Calu3 (cell line): ENCODE measurements at regions not wholly inside any gene's neighbourhood (a gene's known extent, or its start where the extent isn't known, plus 50 kb on each side); places are given as distances from the start of the nearest gene placed in this dataset.

Experiments
- BruUV-seq: library from RNA; stranded (reverse); fragments of 400-500 nt; replicated peaks from 2 replicates; lab custom pipeline; 2021; lab: Mats Ljungman, UMichigan
- CTCF ChIA-PET: fragments of 300-600 bp; sonication (Branson Sonifier 250); formaldehyde crosslinking; loops from one replicate; lab custom pipeline; 2022; ENCODE audit warnings: antibody characterized with exemption; lab: Charles Lee
- DNase-seq: peaks from one replicate; pipeline ENCODE4 v3.0.0; 2022
- H3K27ac Mint-ChIP-seq: one replicate; pipeline ENCODE4 v1.8.0; 2022; ENCODE audit warnings: mixed read lengths; ENCODE audit not compliant: unreplicated experiment
- H3K27me3 Mint-ChIP-seq: one replicate; pipeline ENCODE4 v1.8.0; 2022; ENCODE audit warnings: mixed read lengths; ENCODE audit not compliant: unreplicated experiment
- H3K36me3 Mint-ChIP-seq: one replicate; pipeline ENCODE4 v1.8.0; 2022; ENCODE audit warnings: mild to moderate bottlenecking, moderate library complexity, mixed read lengths; ENCODE audit not compliant: insufficient read depth, unreplicated experiment
- H3K4me1 Mint-ChIP-seq: one replicate; pipeline ENCODE4 v1.8.0; 2022; ENCODE audit warnings: mild to moderate bottlenecking, low read depth, mixed read lengths; ENCODE audit not compliant: unreplicated experiment
- H3K4me3 Mint-ChIP-seq: one replicate; pipeline ENCODE4 v1.8.0; 2022; ENCODE audit warnings: mild to moderate bottlenecking, low read depth, moderate library complexity, mixed read lengths; ENCODE audit not compliant: unreplicated experiment
- H3K9me3 Mint-ChIP-seq: one replicate; pipeline ENCODE4 v1.8.0; 2022; ENCODE audit warnings: low read depth, mixed read lengths; ENCODE audit not compliant: unreplicated experiment
- intact Hi-C: fragments of 100-400 bp; cut with micrococcal nuclease; formaldehyde crosslinking; loops from one replicate; pipeline ENCODE4 v1.10.0; 2022; ENCODE audit not compliant: unreplicated experiment
- TF ChIP-seq, protein P1 (sequence below): fragments of 200-600 bp; IDR thresholded peaks from one replicate; pipeline ENCODE4 v1.8.0; 2022; ENCODE audit warnings: antibody characterized with exemption; ENCODE audit not compliant: unreplicated experiment

DNA sequence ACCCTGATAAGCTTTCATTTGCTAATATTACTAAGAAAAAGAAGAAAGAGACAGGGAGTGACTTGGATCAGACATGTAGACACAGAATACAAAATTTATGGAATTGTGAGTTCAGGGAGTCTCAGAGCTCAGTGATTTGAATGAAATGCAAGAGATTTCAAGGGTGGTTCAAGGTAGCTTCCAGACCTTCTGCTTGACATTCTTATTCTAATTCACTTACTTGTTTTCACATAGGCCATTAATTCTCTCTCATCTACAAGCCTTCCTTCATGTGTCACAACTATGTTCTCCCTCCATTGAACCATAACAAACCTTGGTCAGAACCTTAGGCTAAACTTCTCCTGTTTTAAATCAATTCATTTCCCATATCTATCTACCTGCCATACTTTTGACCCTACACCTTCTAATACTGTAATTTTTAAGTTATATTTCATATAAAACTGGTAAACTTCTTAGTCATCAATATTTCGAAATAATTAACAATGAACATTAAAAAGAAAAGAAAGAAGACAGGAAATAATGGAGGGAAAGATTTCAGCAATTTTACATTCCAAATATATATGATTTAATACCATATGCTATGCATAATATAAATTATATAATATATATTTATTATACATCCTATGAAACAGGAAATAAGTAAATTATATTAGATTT, 139.2 kb upstream of the PDE1A start:
- H3K9me3 Mint-ChIP-seq, result no peaks in the 10 kb centered on the region
- CTCF ChIA-PET, result no interaction called here
- intact Hi-C loops, result no loop called here
- TF ChIP-seq, protein P1, sequence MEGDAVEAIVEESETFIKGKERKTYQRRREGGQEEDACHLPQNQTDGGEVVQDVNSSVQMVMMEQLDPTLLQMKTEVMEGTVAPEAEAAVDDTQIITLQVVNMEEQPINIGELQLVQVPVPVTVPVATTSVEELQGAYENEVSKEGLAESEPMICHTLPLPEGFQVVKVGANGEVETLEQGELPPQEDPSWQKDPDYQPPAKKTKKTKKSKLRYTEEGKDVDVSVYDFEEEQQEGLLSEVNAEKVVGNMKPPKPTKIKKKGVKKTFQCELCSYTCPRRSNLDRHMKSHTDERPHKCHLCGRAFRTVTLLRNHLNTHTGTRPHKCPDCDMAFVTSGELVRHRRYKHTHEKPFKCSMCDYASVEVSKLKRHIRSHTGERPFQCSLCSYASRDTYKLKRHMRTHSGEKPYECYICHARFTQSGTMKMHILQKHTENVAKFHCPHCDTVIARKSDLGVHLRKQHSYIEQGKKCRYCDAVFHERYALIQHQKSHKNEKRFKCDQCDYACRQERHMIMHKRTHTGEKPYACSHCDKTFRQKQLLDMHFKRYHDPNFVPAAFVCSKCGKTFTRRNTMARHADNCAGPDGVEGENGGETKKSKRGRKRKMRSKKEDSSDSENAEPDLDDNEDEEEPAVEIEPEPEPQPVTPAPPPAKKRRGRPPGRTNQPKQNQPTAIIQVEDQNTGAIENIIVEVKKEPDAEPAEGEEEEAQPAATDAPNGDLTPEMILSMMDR, result no peak
- H3K4me3 Mint-ChIP-seq, result no peak overlapping the region
- no peaks in the 10 kb centered on the region for H3K27me3 Mint-ChIP-seq
- no peak for DNase-seq
- BruUV-seq, result no TSS peak
- H3K27ac Mint-ChIP-seq, result no peak overlapping the region
- H3K4me1 Mint-ChIP-seq, result no peaks in the 10 kb centered on the region
- H3K36me3 Mint-ChIP-seq, result no peaks in the 10 kb centered on the region

DNA sequence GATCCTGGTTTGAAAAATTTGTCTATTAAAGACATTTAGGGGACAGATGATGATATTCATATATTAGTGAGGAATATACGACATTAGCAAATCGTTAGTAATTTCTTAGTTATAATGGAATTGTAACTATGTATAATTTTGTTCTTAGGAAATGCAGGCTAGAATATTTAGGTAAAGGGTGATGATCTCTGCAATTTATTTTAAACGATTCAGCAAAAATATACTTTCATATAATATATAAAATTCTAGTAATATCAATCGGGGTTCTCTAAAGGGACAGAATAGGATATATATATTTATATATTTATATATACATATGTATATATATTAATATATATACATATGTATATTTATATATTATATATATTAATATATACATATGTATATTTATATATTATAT, 142.5 kb upstream of the DNAJC10 start:
- no TSS peak for BruUV-seq
- Mint-ChIP-seq H3K36me3 (no peaks in the 10 kb centered on the region), H3K9me3 (no peaks in the 10 kb centered on the region), H3K4me1 (no peaks in the 10 kb centered on the region), H3K27ac (no peak overlapping the region), H3K4me3 (no peak overlapping the region), H3K27me3 (no peaks in the 10 kb centered on the region)
- DNase-seq, result no peak
- TF ChIP-seq, protein P1, result no peak
- CTCF ChIA-PET, result no interaction called here
- intact Hi-C loops, result no loop called here

DNA sequence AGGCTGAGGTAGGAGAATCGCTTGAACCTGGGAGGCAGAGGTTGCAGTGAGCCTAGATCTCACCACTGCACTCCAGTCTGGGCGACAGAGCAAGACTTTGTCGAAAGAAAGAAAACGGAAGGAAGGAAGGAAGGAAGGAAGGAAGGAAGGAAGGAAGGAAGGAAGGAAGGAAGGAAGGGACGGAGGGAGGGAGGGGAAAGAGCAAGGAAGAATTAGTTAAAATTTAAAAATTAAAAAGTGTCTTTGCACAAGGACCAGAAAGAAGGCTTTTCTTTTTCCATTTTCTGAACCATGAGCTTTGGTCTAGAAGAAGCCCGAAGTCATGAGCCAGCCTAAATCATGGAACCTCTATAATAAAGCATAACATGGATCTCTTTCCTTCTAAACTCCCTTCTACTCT, 138.2 kb upstream of the DNAJC10 start:
- no peaks in the 10 kb centered on the region for H3K4me1 Mint-ChIP-seq
- H3K4me3 Mint-ChIP-seq, result no peak overlapping the region
- no peaks in the 10 kb centered on the region for H3K27me3 Mint-ChIP-seq
- TF ChIP-seq, protein P1, result no peak
- H3K9me3 Mint-ChIP-seq, result no peaks in the 10 kb centered on the region
- no peak for DNase-seq
- H3K27ac Mint-ChIP-seq, result no peak overlapping the region
- no TSS peak for BruUV-seq
- CTCF ChIA-PET, result interaction anchor here (0.7 kb wide), 1 partner anchor 348 kb away, joined by 3 read pairs; no protein-coding TSS in a partner anchor
- no peaks in the 10 kb centered on the region for H3K36me3 Mint-ChIP-seq
- intact Hi-C loops, result no loop called here

DNA sequence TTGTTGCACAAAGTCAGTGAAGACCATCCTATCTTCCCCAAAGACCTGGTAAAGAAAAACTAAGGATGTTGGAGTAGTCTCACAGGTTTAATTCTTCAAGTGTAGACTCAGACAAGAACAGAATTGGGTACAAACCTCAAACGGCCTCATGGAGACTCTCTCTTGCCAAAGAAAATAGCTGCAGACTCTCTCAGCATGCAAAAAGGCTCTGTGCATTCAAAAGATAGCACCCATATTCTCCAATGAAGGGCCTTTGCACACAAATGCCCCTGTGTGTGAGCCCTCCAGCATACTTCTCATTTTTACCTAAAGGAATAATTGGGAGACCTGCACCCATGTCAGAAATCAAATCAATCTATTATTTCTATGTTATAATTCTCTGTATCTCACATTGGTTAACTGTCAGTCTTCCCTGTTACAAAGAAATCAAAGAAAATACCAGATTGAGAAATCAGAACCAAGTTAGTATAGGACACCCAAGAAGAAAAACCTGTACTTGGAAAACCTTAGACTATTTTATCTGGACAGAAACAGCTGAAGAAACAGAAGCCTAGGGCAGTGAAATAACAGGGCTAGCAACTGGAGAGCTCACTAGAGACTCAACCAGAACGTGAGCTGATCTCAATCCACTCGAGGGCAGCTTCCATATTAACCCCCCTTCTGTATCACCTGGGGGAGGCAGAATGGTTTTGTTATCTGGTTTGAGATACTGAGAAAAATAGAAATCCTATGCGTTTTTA, 134.7 kb upstream of the DNAJC10 start:
- H3K4me3 Mint-ChIP-seq, result no peak overlapping the region
- intact Hi-C loops, result no loop called here
- H3K27me3 Mint-ChIP-seq, result no peaks in the 10 kb centered on the region
- no peak overlapping the region for H3K27ac Mint-ChIP-seq
- TF ChIP-seq, protein P1, result no peak
- CTCF ChIA-PET, result no interaction called here
- H3K4me1 Mint-ChIP-seq, result no peaks in the 10 kb centered on the region
- DNase-seq, result no peak
- H3K9me3 Mint-ChIP-seq, result no peaks in the 10 kb centered on the region
- no TSS peak for BruUV-seq
- no peaks in the 10 kb centered on the region for H3K36me3 Mint-ChIP-seq
